ENCODE measurements at regions not wholly inside any gene's neighbourhood (a gene's known extent, or its start where the extent isn't known, plus 50 kb on each side); places are given as distances from the start of the nearest gene placed in this dataset.

- TF ChIP-seq, protein P1, sequence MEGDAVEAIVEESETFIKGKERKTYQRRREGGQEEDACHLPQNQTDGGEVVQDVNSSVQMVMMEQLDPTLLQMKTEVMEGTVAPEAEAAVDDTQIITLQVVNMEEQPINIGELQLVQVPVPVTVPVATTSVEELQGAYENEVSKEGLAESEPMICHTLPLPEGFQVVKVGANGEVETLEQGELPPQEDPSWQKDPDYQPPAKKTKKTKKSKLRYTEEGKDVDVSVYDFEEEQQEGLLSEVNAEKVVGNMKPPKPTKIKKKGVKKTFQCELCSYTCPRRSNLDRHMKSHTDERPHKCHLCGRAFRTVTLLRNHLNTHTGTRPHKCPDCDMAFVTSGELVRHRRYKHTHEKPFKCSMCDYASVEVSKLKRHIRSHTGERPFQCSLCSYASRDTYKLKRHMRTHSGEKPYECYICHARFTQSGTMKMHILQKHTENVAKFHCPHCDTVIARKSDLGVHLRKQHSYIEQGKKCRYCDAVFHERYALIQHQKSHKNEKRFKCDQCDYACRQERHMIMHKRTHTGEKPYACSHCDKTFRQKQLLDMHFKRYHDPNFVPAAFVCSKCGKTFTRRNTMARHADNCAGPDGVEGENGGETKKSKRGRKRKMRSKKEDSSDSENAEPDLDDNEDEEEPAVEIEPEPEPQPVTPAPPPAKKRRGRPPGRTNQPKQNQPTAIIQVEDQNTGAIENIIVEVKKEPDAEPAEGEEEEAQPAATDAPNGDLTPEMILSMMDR (IDR thresholded peaks at IDR 0.05) = no peak
- no peak for TF ChIP-seq POLR2AphosphoS5 (IDR thresholded peaks at IDR 0.05)
Measured at GRCh38 chr11:112523951-112524350, 263.3 kb upstream of the PLET1 start.

Data from breast epithelium (tissue), 3 donors.